Astrocyte (in vitro differentiated cells and primary cell): ENCODE measurements at regions not wholly inside any gene's neighbourhood (a gene's known extent, or its start where the extent isn't known, plus 50 kb on each side); places are given as distances from the start of the nearest gene placed in this dataset.

Experiments used
- DNase-seq: peaks from one replicate; pipeline ENCODE4 v3.0.0-alpha.2; 2010; ENCODE audit warnings: low read depth
- FAIRE-seq: peaks from 2 replicates; lab custom pipeline; 2011; peaks lifted over from hg19 to GRCh38; lab: Jason Lieb, UNC
- H2AFZ ChIP-seq: 2 replicates; pipeline ENCODE4 v1.6.0; 2012; ENCODE audit warnings: low read depth, low read length, inconsistent platforms
- H3K27ac ChIP-seq: 2 replicates; pipeline ENCODE4 v1.5.1; 2011; ENCODE audit warnings: low read depth, low read length, inconsistent platforms
- H3K27me3 ChIP-seq: 2 replicates; pipeline ENCODE4 v1.6.0; 2011; ENCODE audit warnings: low read length, inconsistent platforms; ENCODE audit not compliant: insufficient read depth
- H3K36me3 ChIP-seq: 2 replicates; pipeline ENCODE4 v1.5.1; 2011; ENCODE audit warnings: low read length, inconsistent platforms; ENCODE audit not compliant: insufficient read depth
- H3K4me1 ChIP-seq: 2 replicates; pipeline ENCODE4 v1.5.1; 2011; ENCODE audit warnings: low read length, inconsistent platforms; ENCODE audit not compliant: insufficient read depth
- H3K4me2 ChIP-seq: 2 replicates; pipeline ENCODE4 v1.6.0; 2012; ENCODE audit warnings: low read length, inconsistent platforms
- H3K4me3 ChIP-seq: 2 replicates; pipeline ENCODE4 v1.5.1; 2011; ENCODE audit warnings: low read depth, mild to moderate bottlenecking, low read length, inconsistent platforms; ENCODE audit not compliant: insufficient read depth
- H3K79me2 ChIP-seq: 2 replicates; pipeline ENCODE4 v1.6.0; 2012; ENCODE audit warnings: mild to moderate bottlenecking, low read length, inconsistent platforms; ENCODE audit not compliant: insufficient read depth
- H3K9ac ChIP-seq: 2 replicates; pipeline ENCODE4 v1.6.0; 2012; ENCODE audit warnings: mild to moderate bottlenecking, low read length, inconsistent platforms
- H3K9me3 ChIP-seq: 2 replicates; pipeline ENCODE4 v1.5.1; 2012; ENCODE audit warnings: low read depth, mild to moderate bottlenecking, low read length, inconsistent platforms; ENCODE audit not compliant: insufficient read depth
- H4K20me1 ChIP-seq: 2 replicates; pipeline ENCODE4 v1.6.0; 2012; ENCODE audit warnings: low read length, inconsistent platforms; ENCODE audit not compliant: insufficient read depth
- H3K27ac Mint-ChIP-seq: one replicate; pipeline ENCODE4 v1.8.0; 2021; ENCODE audit warnings: mild to moderate bottlenecking, mixed read lengths; ENCODE audit not compliant: unreplicated experiment
- H3K27me3 Mint-ChIP-seq: one replicate; pipeline ENCODE4 v1.8.0; 2021; ENCODE audit warnings: low read depth, mixed read lengths; ENCODE audit not compliant: unreplicated experiment
- H3K36me3 Mint-ChIP-seq: one replicate; pipeline ENCODE4 v1.8.0; 2021; ENCODE audit warnings: low read depth, mixed read lengths; ENCODE audit not compliant: unreplicated experiment
- H3K4me1 Mint-ChIP-seq: one replicate; pipeline ENCODE4 v1.8.0; 2021; ENCODE audit warnings: low read depth, mixed read lengths; ENCODE audit not compliant: unreplicated experiment
- H3K4me3 Mint-ChIP-seq: one replicate; pipeline ENCODE4 v1.8.0; 2021; ENCODE audit warnings: mild to moderate bottlenecking, moderate library complexity, mixed read lengths; ENCODE audit not compliant: unreplicated experiment
- H3K9me3 Mint-ChIP-seq: one replicate; pipeline ENCODE4 v1.8.0; 2021; ENCODE audit warnings: mild to moderate bottlenecking, mixed read lengths; ENCODE audit not compliant: unreplicated experiment
- CTCF ChIP-seq: IDR thresholded peaks from 2 replicates; pipeline ENCODE4 v1.5.1; 2011; ENCODE audit warnings: low read depth, mild to moderate bottlenecking, inconsistent platforms, low read length, moderate library complexity; ENCODE audit not compliant: insufficient read depth
- EZH2 ChIP-seq: IDR thresholded peaks from 2 replicates; pipeline ENCODE4 v1.6.1; 2012; ENCODE audit warnings: mild to moderate bottlenecking, low read length, inconsistent platforms; ENCODE audit not compliant: insufficient read depth

- Mint-ChIP-seq H3K27me3 (peaks cover 82% of the 10 kb centered on the region), H3K9me3 (no peaks in the 10 kb centered on the region), H3K36me3 (no peaks in the 10 kb centered on the region), H3K4me3 (no peak overlapping the region), H3K4me1 (no peaks in the 10 kb centered on the region), H3K27ac (no peak overlapping the region)
- Histone ChIP-seq H2AFZ (no peak overlapping the region), H3K9ac (no peak overlapping the region), H3K4me3 (no peak overlapping the region), H3K4me2 (no peak overlapping the region), H3K27me3 (peaks cover 15% of the 10 kb centered on the region), H4K20me1 (no peaks in the 10 kb centered on the region), H3K27ac (no peak overlapping the region), H3K9me3 (no peaks in the 10 kb centered on the region), H3K79me2 (no peaks in the 10 kb centered on the region), H3K36me3 (no peaks in the 10 kb centered on the region), H3K4me1 (no peaks in the 10 kb centered on the region)
- TF ChIP-seq CTCF (no peak), EZH2 (no peak)
- no peak for DNase-seq
- FAIRE-seq, result no peak
These were observed 76.8 kb upstream of the VPREB1 start for GRCh38 chr22:22167791-22168189.

- no peaks in the 10 kb centered on the region for H3K4me1 ChIP-seq
- Mint-ChIP-seq H3K27me3 (peaks cover 89% of the 10 kb centered on the region), H3K4me1 (no peaks in the 10 kb centered on the region), H3K36me3 (no peaks in the 10 kb centered on the region), H3K4me3 (no peak overlapping the region), H3K9me3 (no peaks in the 10 kb centered on the region), H3K27ac (no peak overlapping the region)
- no peak for TF ChIP-seq CTCF
- TF ChIP-seq EZH2, result no peak
- H4K20me1 ChIP-seq, result no peaks in the 10 kb centered on the region
- no peaks in the 10 kb centered on the region for H3K9me3 ChIP-seq
- H3K27ac ChIP-seq, result no peak overlapping the region
- DNase-seq (no peak), FAIRE-seq (no peak)
- no peaks in the 10 kb centered on the region for H3K79me2 ChIP-seq
- H3K4me2 ChIP-seq, result no peak overlapping the region
- H3K9ac ChIP-seq, result no peak overlapping the region
- no peak overlapping the region for H3K4me3 ChIP-seq
- H3K27me3 ChIP-seq, result peaks cover 15% of the 10 kb centered on the region
- no peak overlapping the region for H2AFZ ChIP-seq
- no peaks in the 10 kb centered on the region for H3K36me3 ChIP-seq
These were observed 77.5 kb upstream of the VPREB1 start for GRCh38 chr22:22166941-22167713.

- H3K9ac ChIP-seq, result no peak overlapping the region
- H3K9me3 ChIP-seq, result no peaks in the 10 kb centered on the region
- H3K27me3 ChIP-seq, result peaks cover 15% of the 10 kb centered on the region
- Mint-ChIP-seq H3K36me3 (no peaks in the 10 kb centered on the region), H3K9me3 (no peaks in the 10 kb centered on the region), H3K27ac (no peak overlapping the region), H3K4me1 (no peaks in the 10 kb centered on the region), H3K27me3 (peaks cover 87% of the 10 kb centered on the region), H3K4me3 (no peak overlapping the region)
- FAIRE-seq, result no peak
- no peak overlapping the region for H3K4me3 ChIP-seq
- no peaks in the 10 kb centered on the region for H3K4me1 ChIP-seq
- H4K20me1 ChIP-seq, result no peaks in the 10 kb centered on the region
- TF ChIP-seq EZH2, result no peak
- TF ChIP-seq CTCF, result no peak
- H3K4me2 ChIP-seq, result no peak overlapping the region
- no peak overlapping the region for H2AFZ ChIP-seq
- H3K36me3 ChIP-seq, result no peaks in the 10 kb centered on the region
- DNase-seq, result no peak
- H3K79me2 ChIP-seq, result no peaks in the 10 kb centered on the region
- H3K27ac ChIP-seq, result no peak overlapping the region
These were observed 78.5 kb upstream of the VPREB1 start for GRCh38 chr22:22165936-22166710.
